Liver (tissue), 8 donors: ENCODE measurements at regions not wholly inside any gene's neighbourhood (a gene's known extent, or its start where the extent isn't known, plus 50 kb on each side); places are given as distances from the start of the nearest gene placed in this dataset.

Experiments used
- DNase-seq: peaks from one replicate; pipeline ENCODE4 v3.0.0-alpha.2; 2017; ENCODE audit warnings: low spot score
- H3K27ac ChIP-seq, 2 donors: one replicate each; pipeline ENCODE4 v1.7.0; 2013; ENCODE audit warnings: inconsistent platforms in 2 of 2, low read length in 2 of 2, control low read depth in 1 of 2, low read depth in 1 of 2, mild to moderate bottlenecking in 1 of 2
- H3K27me3 ChIP-seq, 4 donors: one replicate each; pipeline versions ENCODE4 v1.6.1 to v1.7.0; 2013; ENCODE audit warnings: low read length in 3 of 4, inconsistent platforms in 1 of 4, mild to moderate bottlenecking in 1 of 4, moderate library complexity in 1 of 4; ENCODE audit not compliant: control insufficient read depth in 4 of 4, insufficient read depth in 4 of 4
- H3K36me3 ChIP-seq, 4 donors: one replicate each; pipeline versions ENCODE4 v1.6.1 to v1.7.0; 2013; ENCODE audit warnings: low read length in 3 of 4, mild to moderate bottlenecking in 3 of 4, low read depth in 1 of 4, moderate library complexity in 1 of 4; ENCODE audit not compliant: control insufficient read depth in 4 of 4, insufficient read depth in 3 of 4
- H3K4me1 ChIP-seq, 4 donors: one replicate each; pipeline versions ENCODE4 v1.6.1 to v1.7.0; 2013; ENCODE audit warnings: low read length in 3 of 4, mild to moderate bottlenecking in 3 of 4, moderate library complexity in 1 of 4; ENCODE audit not compliant: control insufficient read depth in 4 of 4, insufficient read depth in 4 of 4
- H3K4me3 ChIP-seq, 3 donors: one replicate each; pipeline versions ENCODE4 v1.6.1 to v1.7.0; 2013; ENCODE audit warnings: low read length in 3 of 3, control low read depth in 1 of 3, low read depth in 1 of 3, mild to moderate bottlenecking in 1 of 3
- H3K9ac ChIP-seq, 2 donors: one replicate each; pipeline ENCODE4 v1.7.0; 2013; ENCODE audit warnings: low read length in 2 of 2, mild to moderate bottlenecking in 2 of 2, moderate library complexity in 2 of 2, control low read depth in 1 of 2, low read depth in 1 of 2
- H3K9me3 ChIP-seq, 4 donors: one replicate each; pipeline versions ENCODE4 v1.6.1 to v1.7.0; 2013; ENCODE audit warnings: low read length in 3 of 4; ENCODE audit not compliant: control insufficient read depth in 4 of 4
- EGR1 ChIP-seq, 2 donors: IDR thresholded peaks; 2 replicates each; pipeline ENCODE4 v1.6.1; 2016 to 2018; ENCODE audit warnings: antibody characterized with exemption in 2 of 2, low read depth in 2 of 2
- FOXA1 ChIP-seq: IDR thresholded peaks from 2 replicates; pipeline ENCODE4 v1.6.1; 2016; ENCODE audit warnings: antibody characterized with exemption
- FOXA2 ChIP-seq: IDR thresholded peaks from 2 replicates; pipeline ENCODE4 v1.6.1; 2016; ENCODE audit warnings: antibody characterized with exemption
- HNF4A ChIP-seq, 2 donors: conservative IDR thresholded peaks; 2 replicates each; pipeline ENCODE4 v1.6.1; 2016; ENCODE audit warnings: antibody characterized with exemption in 2 of 2, mild to moderate bottlenecking in 2 of 2
- HNF4G ChIP-seq: IDR thresholded peaks from 2 replicates; pipeline ENCODE4 v1.6.1; 2016; ENCODE audit warnings: antibody characterized with exemption
- JUND ChIP-seq, 2 donors: IDR thresholded peaks; 2 replicates each; pipeline ENCODE4 v1.6.1; 2016; ENCODE audit warnings: antibody characterized with exemption in 2 of 2
- NR2F2 ChIP-seq: IDR thresholded peaks from 2 replicates; pipeline ENCODE4 v1.6.1; 2016; ENCODE audit warnings: antibody characterized with exemption
- RAD21 ChIP-seq, 2 donors: IDR thresholded peaks; 2 replicates each; pipeline ENCODE4 v1.6.1; 2016; ENCODE audit warnings: antibody characterized with exemption in 2 of 2, mild to moderate bottlenecking in 2 of 2
- RXRA ChIP-seq, 2 donors: IDR thresholded peaks; 2 replicates each; pipeline ENCODE4 v1.6.1; 2017 to 2018; ENCODE audit warnings: antibody characterized with exemption in 2 of 2, mild to moderate bottlenecking in 1 of 2
- SP1 ChIP-seq: IDR thresholded peaks from 2 replicates; pipeline ENCODE4 v1.6.1; 2018; ENCODE audit warnings: antibody characterized with exemption, mild to moderate bottlenecking
- TAF1 ChIP-seq: conservative IDR thresholded peaks from 2 replicates; pipeline ENCODE4 v1.6.1; 2016; ENCODE audit warnings: antibody characterized with exemption, mild to moderate bottlenecking
- YY1 ChIP-seq: IDR thresholded peaks from 2 replicates; pipeline ENCODE4 v1.6.1; 2016; ENCODE audit warnings: antibody characterized with exemption, mild to moderate bottlenecking
- WGBS: extraction: QIAGEN DNeasy Blood & Tissue Kit; methylation state at CpG from one replicate; pipeline ENCODE4 v1.1.7; 2013; 5-methylcytosine and 5-hydroxymethylcytosine counted together
- TF ChIP-seq, protein P1 (sequence below): fragments of 150-350 bp; IDR thresholded peaks from 2 replicates; pipeline ENCODE4 v1.5.1; 2017; ENCODE audit warnings: improper control_type of control experiment, low read depth, low read length; ENCODE audit not compliant: missing input control
- TF ChIP-seq, protein P2 (sequence below): IDR thresholded peaks from 2 replicates; pipeline ENCODE4 v1.6.1; 2016; ENCODE audit warnings: antibody characterized with exemption, mild to moderate bottlenecking
- TF ChIP-seq, protein P3 (sequence below): IDR thresholded peaks from 2 replicates; pipeline ENCODE4 v1.6.1; 2016; ENCODE audit warnings: antibody characterized with exemption
- TF ChIP-seq, protein P4 (sequence below): IDR thresholded peaks from 2 replicates; pipeline ENCODE4 v1.6.1; 2016; ENCODE audit warnings: antibody characterized with exemption
- donor health status: healthy.
- donor health status: healthy.
- donor health status: healthy.
- donor health status: healthy.
- donor health status: healthy.

DNA sequence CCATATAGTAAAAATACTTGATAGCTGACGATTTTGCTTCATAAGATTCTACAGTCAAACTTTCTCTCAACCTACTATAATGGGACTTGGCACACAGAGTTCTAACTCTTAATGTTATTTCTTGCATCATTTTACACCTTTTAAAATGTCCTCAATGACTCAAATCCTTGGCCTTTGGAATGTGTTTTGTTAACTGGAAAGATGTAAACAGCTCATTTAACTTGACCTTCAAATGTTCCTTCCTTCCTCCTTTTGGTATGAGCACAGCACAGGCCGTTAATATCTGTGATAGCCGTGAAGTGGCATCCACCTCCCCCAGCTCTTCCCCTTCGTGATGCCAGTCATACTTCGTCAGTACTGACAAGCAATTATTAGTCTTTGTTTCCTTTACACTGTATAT lies 972.0 kb upstream of the CITED2 start:
- no peaks in the 10 kb centered on the region for H3K27me3 ChIP-seq
- no peak for DNase-seq
- H3K27ac ChIP-seq, result no peak overlapping the region
- 73% methylated on average over 5 of the region's 5 CpGs for WGBS
- no peak overlapping the region for H3K9ac ChIP-seq
- H3K36me3 ChIP-seq, result no peaks in the 10 kb centered on the region
- H3K4me1 ChIP-seq, result peaks cover 0 to 20% (median 4%) of the 10 kb centered on the region in 4 donors
- H3K4me3 ChIP-seq, result no peak overlapping the region
- no peak for TF ChIP-seq SP1
- TF ChIP-seq, protein P1, sequence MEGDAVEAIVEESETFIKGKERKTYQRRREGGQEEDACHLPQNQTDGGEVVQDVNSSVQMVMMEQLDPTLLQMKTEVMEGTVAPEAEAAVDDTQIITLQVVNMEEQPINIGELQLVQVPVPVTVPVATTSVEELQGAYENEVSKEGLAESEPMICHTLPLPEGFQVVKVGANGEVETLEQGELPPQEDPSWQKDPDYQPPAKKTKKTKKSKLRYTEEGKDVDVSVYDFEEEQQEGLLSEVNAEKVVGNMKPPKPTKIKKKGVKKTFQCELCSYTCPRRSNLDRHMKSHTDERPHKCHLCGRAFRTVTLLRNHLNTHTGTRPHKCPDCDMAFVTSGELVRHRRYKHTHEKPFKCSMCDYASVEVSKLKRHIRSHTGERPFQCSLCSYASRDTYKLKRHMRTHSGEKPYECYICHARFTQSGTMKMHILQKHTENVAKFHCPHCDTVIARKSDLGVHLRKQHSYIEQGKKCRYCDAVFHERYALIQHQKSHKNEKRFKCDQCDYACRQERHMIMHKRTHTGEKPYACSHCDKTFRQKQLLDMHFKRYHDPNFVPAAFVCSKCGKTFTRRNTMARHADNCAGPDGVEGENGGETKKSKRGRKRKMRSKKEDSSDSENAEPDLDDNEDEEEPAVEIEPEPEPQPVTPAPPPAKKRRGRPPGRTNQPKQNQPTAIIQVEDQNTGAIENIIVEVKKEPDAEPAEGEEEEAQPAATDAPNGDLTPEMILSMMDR, result no peak
- no peak for TF ChIP-seq FOXA1
- no peak for TF ChIP-seq EGR1 (IDR thresholded peaks at IDR 0.05; ENCODE audit: low read depth in 2 of 2)
- TF ChIP-seq RXRA (IDR thresholded peaks at IDR 0.05), result no peak
- TF ChIP-seq TAF1, result no peak
- no peak for TF ChIP-seq JUND (IDR thresholded peaks at IDR 0.05)
- no peak for TF ChIP-seq NR2F2
- H3K9me3 ChIP-seq, result no peaks in the 10 kb centered on the region

DNA sequence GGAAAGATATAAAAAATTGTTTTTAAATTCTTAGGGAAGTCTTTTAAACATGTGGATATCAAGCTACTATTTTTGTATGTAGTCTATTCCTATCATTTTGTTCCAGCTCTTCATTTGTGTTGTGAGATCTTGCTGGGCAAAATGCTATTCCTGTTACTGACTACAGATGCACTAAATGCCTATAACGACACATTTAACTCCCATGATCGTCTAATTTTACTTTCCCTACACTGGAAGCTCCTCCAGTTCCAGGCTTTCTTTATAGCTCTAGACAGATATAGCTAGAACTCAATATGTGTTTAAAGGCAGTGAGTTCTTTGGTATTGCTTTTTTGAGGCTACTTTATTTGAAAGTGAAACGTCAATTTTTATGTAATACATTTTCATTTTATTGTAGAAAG lies 971.5 kb upstream of the CITED2 start:
- H3K9ac ChIP-seq, result no peak overlapping the region
- WGBS, result 83% methylated on average over 3 of the region's 3 CpGs
- H3K27me3 ChIP-seq, result no peaks in the 10 kb centered on the region
- no peak for DNase-seq
- TF ChIP-seq, protein P1, result no peak
- TF ChIP-seq HNF4A (conservative IDR thresholded peaks at IDR 0.05), result no peak
- TF ChIP-seq RXRA (IDR thresholded peaks at IDR 0.05), result no peak
- TF ChIP-seq NR2F2, result no peak
- TF ChIP-seq, protein P2, sequence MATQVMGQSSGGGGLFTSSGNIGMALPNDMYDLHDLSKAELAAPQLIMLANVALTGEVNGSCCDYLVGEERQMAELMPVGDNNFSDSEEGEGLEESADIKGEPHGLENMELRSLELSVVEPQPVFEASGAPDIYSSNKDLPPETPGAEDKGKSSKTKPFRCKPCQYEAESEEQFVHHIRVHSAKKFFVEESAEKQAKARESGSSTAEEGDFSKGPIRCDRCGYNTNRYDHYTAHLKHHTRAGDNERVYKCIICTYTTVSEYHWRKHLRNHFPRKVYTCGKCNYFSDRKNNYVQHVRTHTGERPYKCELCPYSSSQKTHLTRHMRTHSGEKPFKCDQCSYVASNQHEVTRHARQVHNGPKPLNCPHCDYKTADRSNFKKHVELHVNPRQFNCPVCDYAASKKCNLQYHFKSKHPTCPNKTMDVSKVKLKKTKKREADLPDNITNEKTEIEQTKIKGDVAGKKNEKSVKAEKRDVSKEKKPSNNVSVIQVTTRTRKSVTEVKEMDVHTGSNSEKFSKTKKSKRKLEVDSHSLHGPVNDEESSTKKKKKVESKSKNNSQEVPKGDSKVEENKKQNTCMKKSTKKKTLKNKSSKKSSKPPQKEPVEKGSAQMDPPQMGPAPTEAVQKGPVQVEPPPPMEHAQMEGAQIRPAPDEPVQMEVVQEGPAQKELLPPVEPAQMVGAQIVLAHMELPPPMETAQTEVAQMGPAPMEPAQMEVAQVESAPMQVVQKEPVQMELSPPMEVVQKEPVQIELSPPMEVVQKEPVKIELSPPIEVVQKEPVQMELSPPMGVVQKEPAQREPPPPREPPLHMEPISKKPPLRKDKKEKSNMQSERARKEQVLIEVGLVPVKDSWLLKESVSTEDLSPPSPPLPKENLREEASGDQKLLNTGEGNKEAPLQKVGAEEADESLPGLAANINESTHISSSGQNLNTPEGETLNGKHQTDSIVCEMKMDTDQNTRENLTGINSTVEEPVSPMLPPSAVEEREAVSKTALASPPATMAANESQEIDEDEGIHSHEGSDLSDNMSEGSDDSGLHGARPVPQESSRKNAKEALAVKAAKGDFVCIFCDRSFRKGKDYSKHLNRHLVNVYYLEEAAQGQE, result no peak
- TF ChIP-seq EGR1 (IDR thresholded peaks at IDR 0.05; ENCODE audit: low read depth in 2 of 2), result no peak
- TF ChIP-seq YY1, result no peak
- TF ChIP-seq FOXA2, result no peak
- TF ChIP-seq, protein P3, sequence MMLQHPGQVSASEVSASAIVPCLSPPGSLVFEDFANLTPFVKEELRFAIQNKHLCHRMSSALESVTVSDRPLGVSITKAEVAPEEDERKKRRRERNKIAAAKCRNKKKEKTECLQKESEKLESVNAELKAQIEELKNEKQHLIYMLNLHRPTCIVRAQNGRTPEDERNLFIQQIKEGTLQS, result no peak
- no peak for TF ChIP-seq SP1
- TF ChIP-seq, protein P4, sequence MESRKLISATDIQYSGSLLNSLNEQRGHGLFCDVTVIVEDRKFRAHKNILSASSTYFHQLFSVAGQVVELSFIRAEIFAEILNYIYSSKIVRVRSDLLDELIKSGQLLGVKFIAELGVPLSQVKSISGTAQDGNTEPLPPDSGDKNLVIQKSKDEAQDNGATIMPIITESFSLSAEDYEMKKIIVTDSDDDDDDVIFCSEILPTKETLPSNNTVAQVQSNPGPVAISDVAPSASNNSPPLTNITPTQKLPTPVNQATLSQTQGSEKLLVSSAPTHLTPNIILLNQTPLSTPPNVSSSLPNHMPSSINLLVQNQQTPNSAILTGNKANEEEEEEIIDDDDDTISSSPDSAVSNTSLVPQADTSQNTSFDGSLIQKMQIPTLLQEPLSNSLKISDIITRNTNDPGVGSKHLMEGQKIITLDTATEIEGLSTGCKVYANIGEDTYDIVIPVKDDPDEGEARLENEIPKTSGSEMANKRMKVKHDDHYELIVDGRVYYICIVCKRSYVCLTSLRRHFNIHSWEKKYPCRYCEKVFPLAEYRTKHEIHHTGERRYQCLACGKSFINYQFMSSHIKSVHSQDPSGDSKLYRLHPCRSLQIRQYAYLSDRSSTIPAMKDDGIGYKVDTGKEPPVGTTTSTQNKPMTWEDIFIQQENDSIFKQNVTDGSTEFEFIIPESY, result no peak
- no peak for TF ChIP-seq RAD21 (IDR thresholded peaks at IDR 0.05)
- no peak for TF ChIP-seq FOXA1
- no peak for TF ChIP-seq HNF4G
- H3K9me3 ChIP-seq, result peaks cover 0 to under 1% (median 0%) of the 10 kb centered on the region in 4 donors
- no peak overlapping the region for H3K27ac ChIP-seq
- no peak overlapping the region for H3K4me3 ChIP-seq
- H3K36me3 ChIP-seq, result no peaks in the 10 kb centered on the region
- H3K4me1 ChIP-seq, result peaks cover 0 to 22% (median 4%) of the 10 kb centered on the region in 4 donors
